ENCODE measurements at regions not wholly inside any gene's neighbourhood (a gene's known extent, or its start where the extent isn't known, plus 50 kb on each side); places are given as distances from the start of the nearest gene placed in this dataset.

DNA sequence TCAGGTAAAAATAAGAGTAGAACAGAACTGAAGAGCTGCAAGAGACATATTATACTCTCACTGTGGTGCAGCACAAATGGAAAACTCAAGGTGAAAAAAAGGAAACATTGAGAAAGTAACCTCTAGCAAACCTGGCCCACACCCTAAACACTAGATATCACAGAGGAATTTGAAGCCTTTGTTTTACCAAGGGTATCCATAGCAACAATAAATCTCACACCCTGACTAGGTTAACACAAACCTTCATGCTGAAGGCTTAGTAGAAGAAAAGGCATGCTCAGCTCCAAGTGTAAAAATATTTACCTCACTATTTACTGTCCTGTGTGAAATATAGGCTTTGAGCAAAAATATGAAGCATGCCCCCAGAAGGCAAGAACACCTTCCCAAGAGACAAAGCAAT is 61.9 kb upstream of the TAB3 start:
- no peaks in the 10 kb centered on the region for H3K4me1 ChIP-seq (ENCODE audit: control insufficient read depth, insufficient read depth, low read length, unreplicated experiment)
- no peaks in the 10 kb centered on the region for H3K36me3 ChIP-seq (ENCODE audit: insufficient read depth, low read length)

DNA sequence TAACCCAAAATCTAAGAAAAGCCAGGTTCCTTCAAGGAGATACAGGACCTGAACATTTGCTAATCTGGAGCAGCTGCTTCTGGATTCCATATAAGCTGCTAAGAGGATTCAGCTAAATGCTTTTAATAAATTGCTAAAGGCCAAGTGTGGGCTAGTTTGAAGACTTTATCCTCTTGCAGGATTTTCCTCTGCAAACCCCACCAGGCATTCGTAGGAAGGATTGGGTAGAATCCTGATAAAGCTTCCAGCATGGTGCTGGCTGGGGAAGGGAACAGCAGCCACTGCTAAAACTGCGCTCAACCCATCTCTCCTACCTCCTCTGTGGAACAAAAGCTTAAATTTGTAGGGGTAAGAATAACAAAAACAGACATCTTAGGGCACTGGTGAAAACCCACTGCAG is 61.3 kb upstream of the TAB3 start:
- H2AFZ ChIP-seq (ENCODE audit: low read length, unreplicated experiment): no peak overlapping the region
- no peaks in the 10 kb centered on the region for H3K27me3 ChIP-seq (ENCODE audit: insufficient read depth, low read length)
- no peak overlapping the region for H3K4me3 ChIP-seq (ENCODE audit: low read depth, low read length)
- no peaks in the 10 kb centered on the region for H3K36me3 ChIP-seq (ENCODE audit: insufficient read depth, low read length)
- H3K27ac ChIP-seq (ENCODE audit: low read depth, low read length): no peak overlapping the region
- no peaks in the 10 kb centered on the region for H3K79me2 ChIP-seq (ENCODE audit: control insufficient read depth, insufficient read depth, low read length, unreplicated experiment)
- no peaks in the 10 kb centered on the region for H3K4me1 ChIP-seq (ENCODE audit: control insufficient read depth, insufficient read depth, low read length, unreplicated experiment)

More for the DNA sequence above, 61.9 kb upstream of the TAB3 start:
- H3K27ac ChIP-seq (ENCODE audit: low read depth, low read length): no peak overlapping the region
- H3K27me3 ChIP-seq (ENCODE audit: insufficient read depth, low read length): no peaks in the 10 kb centered on the region
- H2AFZ ChIP-seq (ENCODE audit: low read length, unreplicated experiment): no peak overlapping the region
- no peaks in the 10 kb centered on the region for H3K79me2 ChIP-seq (ENCODE audit: control insufficient read depth, insufficient read depth, low read length, unreplicated experiment)
- H3K4me3 ChIP-seq (ENCODE audit: low read depth, low read length): no peak overlapping the region

DNA sequence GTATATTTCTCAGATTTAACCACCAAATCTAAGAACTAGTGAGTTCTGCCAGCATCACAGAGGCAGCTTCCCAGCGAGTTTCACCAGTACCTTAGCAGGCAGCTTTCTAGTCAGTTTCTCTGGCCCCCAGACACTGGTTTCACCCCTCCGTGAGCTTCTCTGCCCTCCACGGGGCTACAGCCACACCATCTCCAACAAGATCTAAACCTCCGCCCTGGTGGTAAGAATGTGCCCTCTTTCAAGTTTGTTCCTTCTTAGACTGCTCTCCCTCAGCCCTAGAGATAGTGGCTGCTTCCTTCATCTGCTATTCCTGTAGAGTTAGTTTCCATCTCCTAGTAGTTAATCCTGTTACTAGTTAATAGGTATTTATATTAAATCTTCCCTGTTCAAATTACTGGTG is 60.5 kb upstream of the TAB3 start:
- no peaks in the 10 kb centered on the region for H3K4me1 ChIP-seq (ENCODE audit: control insufficient read depth, insufficient read depth, low read length, unreplicated experiment)
- no peak overlapping the region for H2AFZ ChIP-seq (ENCODE audit: low read length, unreplicated experiment)
- no peaks in the 10 kb centered on the region for H3K27me3 ChIP-seq (ENCODE audit: insufficient read depth, low read length)
- no peak overlapping the region for H3K27ac ChIP-seq (ENCODE audit: low read depth, low read length)
- H3K36me3 ChIP-seq (ENCODE audit: insufficient read depth, low read length): no peaks in the 10 kb centered on the region
- no peaks in the 10 kb centered on the region for H3K79me2 ChIP-seq (ENCODE audit: control insufficient read depth, insufficient read depth, low read length, unreplicated experiment)
- no peak overlapping the region for H3K4me3 ChIP-seq (ENCODE audit: low read depth, low read length)

DNA sequence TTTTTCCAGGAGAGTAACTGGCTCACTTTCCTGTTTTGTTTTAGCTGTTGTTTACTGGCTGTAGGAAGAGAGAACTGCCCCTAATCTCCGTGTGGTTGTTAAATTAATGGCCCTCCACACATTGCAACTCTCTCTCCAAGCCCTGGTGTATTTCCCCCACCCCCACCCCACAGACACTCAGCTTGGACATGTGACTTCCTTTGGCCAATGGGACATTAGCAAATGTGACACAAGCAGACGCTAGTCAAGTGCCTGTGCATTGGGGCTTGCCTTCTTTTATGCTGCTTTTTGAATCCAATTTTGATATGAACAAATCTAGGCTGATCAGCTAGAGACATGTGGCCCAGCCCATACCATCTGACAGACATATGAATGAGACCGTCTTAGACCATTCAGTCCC is 59.6 kb upstream of the TAB3 start:
- H3K27ac ChIP-seq (ENCODE audit: low read depth, low read length): no peak overlapping the region
- H3K4me1 ChIP-seq (ENCODE audit: control insufficient read depth, insufficient read depth, low read length, unreplicated experiment): no peaks in the 10 kb centered on the region
- H3K4me3 ChIP-seq (ENCODE audit: low read depth, low read length): no peak overlapping the region
- no peaks in the 10 kb centered on the region for H3K79me2 ChIP-seq (ENCODE audit: control insufficient read depth, insufficient read depth, low read length, unreplicated experiment)
- H2AFZ ChIP-seq (ENCODE audit: low read length, unreplicated experiment): no peak overlapping the region
- H3K27me3 ChIP-seq (ENCODE audit: insufficient read depth, low read length): no peaks in the 10 kb centered on the region
- H3K36me3 ChIP-seq (ENCODE audit: insufficient read depth, low read length): no peaks in the 10 kb centered on the region

DNA sequence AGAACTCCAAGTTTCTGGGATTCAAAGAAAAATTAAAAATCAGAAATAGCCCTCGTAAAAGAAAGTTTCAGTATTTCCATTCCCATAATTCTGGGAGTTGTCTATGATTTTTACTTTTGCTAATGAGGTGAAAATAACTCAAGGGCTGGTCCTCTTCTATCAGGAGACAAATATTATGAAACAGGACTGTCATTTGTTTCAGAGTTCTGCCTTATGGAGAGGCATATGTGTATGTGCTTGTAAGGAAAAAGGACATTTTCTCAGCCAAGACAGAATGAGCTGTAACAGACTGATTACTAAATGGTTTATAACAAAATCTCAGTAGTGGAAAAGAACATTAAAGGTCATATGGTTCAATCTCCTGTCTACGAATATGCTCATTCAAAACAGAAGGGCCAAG is 59.0 kb upstream of the TAB3 start:
- Histone ChIP-seq H3K36me3 (ENCODE audit: insufficient read depth, low read length) (no peaks in the 10 kb centered on the region), H3K4me1 (ENCODE audit: control insufficient read depth, insufficient read depth, low read length, unreplicated experiment) (no peaks in the 10 kb centered on the region), H2AFZ (ENCODE audit: low read length, unreplicated experiment) (no peak overlapping the region), H3K27ac (ENCODE audit: low read depth, low read length) (no peak overlapping the region), H3K4me3 (ENCODE audit: low read depth, low read length) (no peak overlapping the region), H3K27me3 (ENCODE audit: insufficient read depth, low read length) (no peaks in the 10 kb centered on the region), H3K79me2 (ENCODE audit: control insufficient read depth, insufficient read depth, low read length, unreplicated experiment) (no peaks in the 10 kb centered on the region)

DNA sequence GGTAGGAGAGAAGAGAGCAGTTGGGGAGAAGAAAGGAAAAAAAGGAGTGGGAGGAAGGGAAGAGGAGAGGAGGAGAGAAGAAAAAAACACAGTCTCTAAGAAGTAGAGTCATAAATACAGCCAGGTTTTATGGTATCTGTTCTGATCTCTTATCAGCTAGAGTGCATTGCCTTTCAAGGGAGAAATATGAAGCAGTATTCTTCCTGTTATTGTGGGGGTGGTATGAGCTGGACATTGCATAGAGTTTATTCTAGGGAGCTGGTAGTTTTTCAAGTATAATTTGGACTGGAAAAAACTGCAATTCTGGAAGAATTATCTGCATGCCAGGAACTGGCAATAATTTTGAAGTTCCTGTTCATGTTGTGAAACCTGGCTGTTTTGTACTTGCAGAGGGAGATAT is 54.9 kb upstream of the TAB3 start:
- H3K4me3 ChIP-seq (ENCODE audit: low read depth, low read length): no peak overlapping the region
- H3K27me3 ChIP-seq (ENCODE audit: insufficient read depth, low read length): no peaks in the 10 kb centered on the region
- H3K79me2 ChIP-seq (ENCODE audit: control insufficient read depth, insufficient read depth, low read length, unreplicated experiment): no peaks in the 10 kb centered on the region
- H3K36me3 ChIP-seq (ENCODE audit: insufficient read depth, low read length): no peaks in the 10 kb centered on the region
- no peaks in the 10 kb centered on the region for H3K4me1 ChIP-seq (ENCODE audit: control insufficient read depth, insufficient read depth, low read length, unreplicated experiment)
- no peak overlapping the region for H3K27ac ChIP-seq (ENCODE audit: low read depth, low read length)
- no peak overlapping the region for H2AFZ ChIP-seq (ENCODE audit: low read length, unreplicated experiment)

DNA sequence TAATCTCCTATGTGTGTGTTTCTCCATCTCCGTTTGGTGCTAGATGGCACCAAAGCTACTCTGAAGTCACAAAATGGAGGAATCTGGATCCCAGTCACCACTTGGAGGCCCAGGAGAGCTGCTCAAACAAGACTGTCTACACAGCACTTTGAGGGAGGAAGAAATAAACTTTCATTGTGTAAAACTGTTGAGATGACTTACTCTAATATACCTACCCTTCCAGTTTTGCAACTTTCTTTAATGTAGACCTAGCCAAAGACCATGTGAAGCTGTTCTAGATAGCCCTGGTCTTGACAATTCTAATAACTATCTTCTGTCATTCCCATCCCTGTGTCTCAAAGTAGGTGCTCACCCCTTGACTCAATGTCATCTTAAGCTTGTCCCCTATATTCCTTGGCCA is 52.8 kb upstream of the TAB3 start:
- no peak overlapping the region for H3K4me3 ChIP-seq (ENCODE audit: low read depth, low read length)
- no peak overlapping the region for H3K27ac ChIP-seq (ENCODE audit: low read depth, low read length)
- H3K79me2 ChIP-seq (ENCODE audit: control insufficient read depth, insufficient read depth, low read length, unreplicated experiment): no peaks in the 10 kb centered on the region
- no peak overlapping the region for H2AFZ ChIP-seq (ENCODE audit: low read length, unreplicated experiment)
- H3K36me3 ChIP-seq (ENCODE audit: insufficient read depth, low read length): no peaks in the 10 kb centered on the region
- no peaks in the 10 kb centered on the region for H3K4me1 ChIP-seq (ENCODE audit: control insufficient read depth, insufficient read depth, low read length, unreplicated experiment)
- H3K27me3 ChIP-seq (ENCODE audit: insufficient read depth, low read length): no peaks in the 10 kb centered on the region

DNA sequence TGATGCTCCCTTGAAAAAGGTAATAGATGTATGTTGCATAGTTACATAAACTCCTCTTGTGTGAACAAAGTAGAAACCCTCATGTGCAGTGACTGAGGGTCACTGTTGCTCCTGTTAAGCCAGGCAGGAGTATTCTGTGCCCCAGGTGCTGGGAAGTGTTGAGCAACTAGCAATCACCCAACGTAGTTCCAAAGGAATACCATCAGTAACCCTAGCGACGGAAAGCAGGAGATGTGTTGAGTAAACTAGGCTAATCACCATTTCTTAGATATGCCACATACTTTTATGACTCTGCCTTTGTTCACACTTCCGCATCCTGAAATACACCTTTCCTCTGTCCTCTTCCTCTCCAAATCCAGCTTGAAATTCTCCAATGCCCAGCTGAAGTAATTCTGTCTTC is 50.9 kb upstream of the TAB3 start:
- Histone ChIP-seq H3K79me2 (ENCODE audit: control insufficient read depth, insufficient read depth, low read length, unreplicated experiment) (no peaks in the 10 kb centered on the region), H3K36me3 (ENCODE audit: insufficient read depth, low read length) (no peaks in the 10 kb centered on the region), H3K27me3 (ENCODE audit: insufficient read depth, low read length) (peaks cover 5% of the 10 kb centered on the region; the same call in 1 of the 2 replicates)

More for the DNA sequence above, 50.9 kb upstream of the TAB3 start:
- H3K4me3 ChIP-seq (ENCODE audit: low read depth, low read length): no peak overlapping the region
- H2AFZ ChIP-seq (ENCODE audit: low read length, unreplicated experiment): no peak overlapping the region
- H3K27ac ChIP-seq (ENCODE audit: low read depth, low read length): no peak overlapping the region
- H3K4me1 ChIP-seq (ENCODE audit: control insufficient read depth, insufficient read depth, low read length, unreplicated experiment): no peaks in the 10 kb centered on the region

Data from ACC112 (cell line).